ENCODE measurements at regions not wholly inside any gene's neighbourhood (a gene's known extent, or its start where the extent isn't known, plus 50 kb on each side); places are given as distances from the start of the nearest gene placed in this dataset.

GRCh38 chr6:119542037-119542436 is 192.5 kb upstream of the MAN1A1 start:
- no peak for DNase-seq (ENCODE audit: low spot score)

DNA sequence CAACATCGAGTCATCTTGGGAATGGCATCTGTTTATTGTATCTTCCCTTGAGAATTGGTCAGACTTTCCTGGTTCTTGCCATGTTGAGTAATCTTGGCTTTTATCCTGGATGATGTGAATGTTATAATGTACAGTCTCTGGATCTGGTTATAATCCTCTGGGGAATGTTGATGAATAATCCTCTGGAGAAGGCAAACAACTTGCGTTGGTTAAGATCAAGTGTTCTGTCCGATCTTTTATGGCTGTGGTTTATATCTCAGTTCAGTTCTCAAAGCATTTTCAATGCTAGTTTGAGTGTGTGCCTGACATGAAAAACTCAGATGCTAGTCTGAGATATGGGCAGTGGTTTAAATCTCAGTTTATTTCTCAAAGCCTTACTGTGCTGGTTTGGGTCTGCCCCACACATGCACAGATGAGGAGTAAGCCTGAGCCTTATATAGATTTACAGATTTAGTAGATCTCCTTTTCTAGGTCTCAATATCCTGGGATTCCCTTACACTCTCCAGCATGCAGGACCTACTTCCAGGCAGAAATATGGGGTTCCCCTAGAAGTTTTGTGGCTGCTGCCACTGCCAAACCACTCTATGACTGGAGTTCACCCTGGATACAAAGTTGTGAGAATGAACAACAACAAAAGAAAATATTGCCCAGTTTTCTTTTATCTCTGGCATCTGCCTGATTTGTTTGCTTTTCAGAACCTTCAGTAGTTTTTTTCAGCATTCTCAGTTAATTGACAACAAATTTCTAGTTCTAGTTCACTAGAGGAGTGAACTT is 191.8 kb upstream of the MAN1A1 start:
- peak; percentile 91 for DNase-seq (ENCODE audit: low spot score)

DNA sequence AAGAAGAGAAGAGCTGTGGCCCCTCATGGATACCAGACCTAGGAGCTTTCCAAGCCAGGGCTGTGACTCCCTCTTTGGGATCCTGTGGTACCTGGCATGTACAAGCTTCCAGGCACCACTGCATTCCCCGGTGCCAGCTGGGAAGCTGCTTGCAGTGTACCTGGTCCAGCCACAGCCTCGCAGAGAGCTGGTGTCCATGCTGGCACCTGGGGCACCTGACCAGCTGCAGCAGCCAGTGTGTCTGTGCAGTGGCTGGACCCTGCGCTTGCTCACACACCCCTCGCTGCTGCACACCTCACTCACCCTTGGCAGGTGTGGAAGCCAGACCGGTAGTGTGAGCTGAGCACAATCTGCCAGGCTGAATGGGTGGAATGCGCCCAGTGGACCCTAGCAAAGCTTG is 190.9 kb upstream of the MAN1A1 start:
- DNase-seq (ENCODE audit: low spot score) = no peak

DNA sequence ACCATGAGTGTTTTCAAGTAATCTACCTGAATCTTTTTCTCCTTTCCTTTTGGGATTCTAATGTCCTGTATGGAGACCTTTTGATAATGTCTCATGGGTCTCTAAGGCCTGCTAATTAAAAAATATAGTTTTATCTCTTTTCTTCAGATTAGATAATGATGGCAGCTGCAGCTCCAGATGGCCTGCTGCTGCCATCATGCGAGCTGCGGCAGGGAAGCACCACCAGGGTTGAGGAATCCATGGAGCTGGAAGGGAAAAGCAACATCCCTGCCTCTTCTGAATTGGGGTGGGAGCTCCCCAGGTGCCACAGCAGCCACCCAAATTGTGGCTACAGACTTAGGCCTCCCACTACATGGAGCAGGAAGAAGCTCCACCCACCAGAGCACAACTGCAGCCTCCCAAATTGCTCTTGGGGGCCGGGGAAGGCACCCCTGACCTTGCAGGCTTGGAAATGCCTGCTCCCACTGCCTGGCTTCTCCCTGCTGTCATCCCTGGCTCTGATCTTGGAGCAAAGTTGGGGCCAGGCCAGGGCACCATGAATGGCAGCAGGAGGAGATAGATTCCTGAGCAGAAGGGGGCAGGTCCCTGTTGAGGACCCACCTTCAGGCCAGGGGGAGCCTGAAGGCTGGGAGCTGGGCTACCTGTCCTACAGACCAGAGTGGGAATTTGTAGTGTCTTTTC is 189.6 kb upstream of the MAN1A1 start:
- no peak for DNase-seq (ENCODE audit: low spot score)

GRCh38 chr6:119536666-119537065 is 187.1 kb upstream of the MAN1A1 start:
- no peak for DNase-seq (ENCODE audit: low spot score)

- DNase-seq (ENCODE audit: low spot score) = no peak
These were observed 185.8 kb upstream of the MAN1A1 start for GRCh38 chr6:119535332-119535731.

DNA sequence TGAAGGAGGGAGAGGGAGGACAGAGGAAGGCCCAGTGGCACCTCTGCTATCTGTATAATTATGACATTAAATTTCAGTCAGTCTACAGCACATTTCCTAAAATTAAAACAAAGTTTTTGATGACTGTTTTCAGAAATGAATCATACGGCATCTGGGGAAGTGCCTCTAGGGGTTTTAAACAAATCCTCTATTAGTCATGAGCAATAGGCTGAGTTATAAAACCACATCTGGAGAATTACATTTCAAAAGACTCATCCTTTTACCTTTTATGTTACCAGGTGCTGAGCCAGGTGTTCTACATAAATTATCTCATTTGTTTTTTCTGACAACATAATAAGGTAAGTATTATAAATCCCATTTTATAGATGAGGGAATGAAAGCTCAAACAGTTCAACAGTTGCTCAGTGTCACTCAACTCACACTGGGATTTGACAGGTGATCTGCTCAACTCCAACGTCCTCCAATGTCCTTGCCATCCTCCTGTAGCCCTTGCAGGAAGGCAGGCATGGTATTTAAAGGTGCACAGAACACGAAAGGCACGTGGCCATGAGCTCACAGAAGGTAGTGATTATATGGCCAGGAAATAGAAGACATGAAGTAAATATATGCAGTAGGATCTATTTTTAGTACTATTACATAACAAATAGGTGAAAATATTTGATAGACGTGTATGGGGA is 184.2 kb upstream of the MAN1A1 start:
- no peak for DNase-seq (ENCODE audit: low spot score)

GRCh38 chr6:119527231-119527578 is 177.6 kb upstream of the MAN1A1 start:
- no peak for DNase-seq (ENCODE audit: low spot score)

- no peak for DNase-seq (ENCODE audit: low spot score)
These were observed 177.1 kb upstream of the MAN1A1 start for GRCh38 chr6:119526561-119527230.

GRCh38 chr6:119524410-119524809 is 174.8 kb upstream of the MAN1A1 start:
- no peak for DNase-seq (ENCODE audit: low spot score)

GRCh38 chr6:119523556-119523955 is 174.0 kb upstream of the MAN1A1 start:
- no peak for DNase-seq (ENCODE audit: low spot score)

- no peak for DNase-seq (ENCODE audit: low spot score)
These were observed 171.7 kb upstream of the MAN1A1 start for GRCh38 chr6:119521251-119521650.

DNA sequence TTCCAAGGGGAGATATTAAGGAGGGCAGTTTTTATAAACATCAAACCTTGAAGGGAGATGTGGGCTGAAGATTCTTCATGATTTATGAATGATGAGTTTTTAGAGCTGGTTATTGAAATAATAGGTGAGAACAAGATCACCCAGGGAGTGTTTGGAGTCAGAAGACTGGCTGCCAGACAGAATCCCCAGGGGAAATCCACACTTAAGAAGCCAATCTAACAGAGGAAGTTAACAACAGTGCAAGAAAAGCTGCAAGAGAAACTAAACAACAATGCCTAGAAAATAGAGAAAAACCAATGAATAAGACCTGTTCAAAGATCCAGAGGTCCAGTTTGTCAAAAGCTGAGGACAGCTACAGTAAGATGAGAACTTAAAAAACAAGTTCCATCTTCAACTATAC is 167.9 kb upstream of the MAN1A1 start:
- no peak for DNase-seq (ENCODE audit: low spot score)

- no peak for DNase-seq (ENCODE audit: low spot score)
These were observed 164.8 kb upstream of the MAN1A1 start for GRCh38 chr6:119514345-119514744.

DNA sequence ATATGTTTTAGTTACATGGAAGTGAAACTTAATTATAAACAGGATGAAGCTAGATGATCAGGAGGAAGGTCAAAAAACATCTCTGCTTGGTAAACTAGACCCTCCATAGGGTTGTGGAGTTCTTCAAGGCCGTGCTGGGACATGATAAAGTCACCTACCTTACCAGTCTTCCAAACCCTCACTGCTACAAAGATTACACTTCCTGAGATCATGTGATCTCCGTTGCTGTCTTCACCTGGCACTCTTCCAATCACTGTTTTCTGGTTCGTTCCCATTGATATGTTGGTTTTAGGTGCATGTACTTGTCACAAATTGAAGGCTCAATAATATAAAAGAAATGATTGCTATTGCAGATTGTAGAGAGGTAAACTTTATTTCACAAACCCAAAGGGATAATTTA is 161.5 kb upstream of the MAN1A1 start:
- no peak for DNase-seq (ENCODE audit: low spot score)

DNA sequence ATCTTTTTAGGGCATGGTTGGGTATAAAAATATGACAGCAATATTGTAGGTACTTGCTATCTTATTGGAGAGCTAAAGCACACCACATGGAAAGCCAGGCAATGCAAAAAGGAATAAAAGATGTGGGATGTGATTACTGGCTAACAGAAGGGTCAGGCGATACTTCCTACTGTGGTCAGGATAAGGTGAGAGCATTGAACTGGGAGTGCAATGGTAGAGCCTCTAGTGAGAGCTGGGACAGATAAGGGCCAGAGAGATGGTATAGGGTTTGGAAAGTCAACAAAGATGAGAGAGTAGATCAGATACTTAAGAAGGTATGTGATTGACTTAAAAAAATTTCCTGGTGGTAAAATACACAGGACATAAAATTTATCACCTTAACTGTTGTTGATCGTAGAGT is 160.7 kb upstream of the MAN1A1 start:
- DNase-seq (ENCODE audit: low spot score) = no peak

DNA sequence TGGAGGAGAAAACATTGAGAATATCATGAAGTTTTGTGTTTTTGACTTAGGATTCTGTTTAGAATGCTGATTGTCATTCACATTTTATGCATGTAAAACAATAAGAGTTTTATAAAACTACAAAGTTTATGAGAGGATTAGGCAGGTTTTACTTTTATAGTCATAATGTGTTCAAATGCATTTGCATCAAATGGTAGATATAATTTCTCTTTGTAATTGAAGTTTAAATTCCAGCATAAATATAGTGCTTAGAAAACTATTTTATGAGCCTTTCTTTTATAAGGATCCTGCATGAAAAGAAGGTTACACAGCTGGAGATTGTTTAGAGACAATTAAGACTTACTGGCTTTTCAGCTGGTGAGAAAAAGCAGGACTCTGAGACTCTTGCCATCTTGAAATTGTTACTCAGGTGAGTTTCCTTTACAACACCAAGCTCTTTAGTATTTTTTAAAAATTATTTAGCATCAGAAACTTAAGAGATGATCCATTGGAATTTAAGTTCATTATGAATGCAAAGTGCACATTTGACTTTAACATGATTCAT is 157.1 kb upstream of the MAN1A1 start:
- DNase-seq (ENCODE audit: low spot score) = no peak

DNA sequence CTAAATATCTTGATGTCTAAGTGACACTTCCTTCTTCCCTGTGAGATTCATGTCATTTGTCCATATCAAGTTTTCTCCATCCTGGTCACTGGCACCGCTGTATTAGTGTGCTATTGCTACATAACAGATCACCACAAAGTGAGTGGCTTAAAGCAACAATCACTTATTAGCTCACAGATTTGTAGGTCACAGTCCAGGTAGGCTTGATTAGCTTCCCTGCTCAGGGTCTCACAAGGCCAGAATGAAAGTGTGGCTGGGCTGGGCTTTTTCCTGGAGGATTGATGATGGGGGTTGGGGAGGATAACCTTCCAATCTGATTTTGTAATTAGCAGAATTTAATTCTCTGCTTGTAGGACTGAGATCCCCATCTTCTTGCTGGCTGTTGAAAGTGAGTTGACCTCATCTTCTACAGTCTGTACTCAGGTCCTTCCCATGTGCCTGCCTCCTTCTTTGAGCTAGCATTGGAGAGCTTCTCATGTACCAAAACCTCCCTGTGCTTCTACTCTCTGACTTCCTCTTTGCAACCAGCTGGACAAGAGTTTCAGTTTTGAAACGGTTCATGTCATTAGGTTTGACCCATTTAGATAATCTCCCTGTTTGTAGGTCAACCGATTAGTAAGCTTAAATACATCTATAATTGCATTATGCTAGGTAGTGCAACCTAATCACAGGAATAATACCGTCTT is 152.4 kb upstream of the MAN1A1 start:
- no peak for DNase-seq (ENCODE audit: low spot score)

DNA sequence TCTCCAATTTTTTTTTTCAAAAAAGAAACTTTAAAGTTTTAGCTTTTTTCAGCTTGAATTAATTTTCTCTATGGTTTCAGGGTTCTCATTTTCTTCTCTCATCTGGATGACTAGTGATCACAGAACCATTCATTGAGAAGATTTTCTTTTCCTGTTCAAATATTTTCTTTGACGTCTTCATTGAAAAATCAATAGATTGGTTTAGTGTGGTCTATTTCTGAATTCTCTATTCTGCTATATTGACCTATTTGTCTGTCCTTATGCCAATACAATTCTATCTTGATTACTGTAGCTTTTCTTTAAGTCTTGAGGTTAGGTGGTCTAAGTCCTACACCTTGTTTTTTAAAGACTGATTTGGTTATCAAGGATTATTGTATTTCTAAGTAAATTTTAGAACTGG is 150.2 kb upstream of the MAN1A1 start:
- no peak for DNase-seq (ENCODE audit: low spot score)

GRCh38 chr6:119497988-119498727 is 148.6 kb upstream of the MAN1A1 start:
- DNase-seq (ENCODE audit: low spot score) = no peak

DNA sequence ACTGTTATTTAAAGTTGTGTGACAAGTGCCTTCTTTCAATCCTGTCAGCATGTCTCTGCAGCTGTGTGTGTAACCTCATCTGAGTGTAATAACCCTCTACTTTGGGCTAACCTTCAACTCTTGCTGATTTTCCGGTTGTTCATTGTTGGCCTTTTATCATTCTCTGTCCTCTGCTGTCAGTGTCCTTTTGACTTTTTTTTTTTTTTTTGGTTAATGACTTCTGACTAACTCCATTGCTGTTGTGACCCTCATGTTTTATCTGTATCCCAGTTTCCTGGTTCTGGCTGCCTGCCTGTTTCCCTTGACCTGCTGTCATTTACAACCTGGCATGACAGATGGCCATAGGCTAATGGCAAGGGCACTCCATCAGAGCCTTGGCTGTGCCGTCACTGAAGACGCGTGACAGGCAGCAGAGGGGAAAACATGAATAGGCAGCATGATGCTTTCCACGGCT is 145.7 kb upstream of the MAN1A1 start:
- no peak for DNase-seq (ENCODE audit: low spot score)

All from H4 (cell line).